Kidney glomerular epithelial cell (primary cell): ENCODE measurements at regions not wholly inside any gene's neighbourhood (a gene's known extent, or its start where the extent isn't known, plus 50 kb on each side); places are given as distances from the start of the nearest gene placed in this dataset.

Experiments
- DNase-seq: peaks from one replicate; lab custom pipeline; 2025; lab: John Stamatoyannopoulos, UW

- no peak for DNase-seq
Measured at GRCh38 chr4:189029976-189030504, 890.8 kb downstream of the TRIML1 start.

- DNase-seq, result no peak
Measured at GRCh38 chr4:189032606-189033338, 893.5 kb downstream of the TRIML1 start.

GRCh38 chr4:189033801-189034347 lies 894.6 kb downstream of the TRIML1 start:
- no peak for DNase-seq

- no peak for DNase-seq
Measured at GRCh38 chr4:189035091-189035490, 895.9 kb downstream of the TRIML1 start.

- DNase-seq, result no peak
Measured at GRCh38 chr4:189035654-189036053, 896.4 kb downstream of the TRIML1 start.

GRCh38 chr4:189036906-189037305 lies 897.7 kb downstream of the TRIML1 start:
- DNase-seq, result no peak

GRCh38 chr4:189046642-189047041 lies 894.0 kb upstream of the FRG1 start:
- DNase-seq, result peak; percentile 27

- DNase-seq, result no peak
Measured at GRCh38 chr4:189048119-189048518, 892.6 kb upstream of the FRG1 start.

- DNase-seq, result no peak
Measured at GRCh38 chr4:189049682-189050081, 891.0 kb upstream of the FRG1 start.

GRCh38 chr4:189050643-189051042 lies 890.0 kb upstream of the FRG1 start:
- peak; percentile 8 for DNase-seq

- DNase-seq, result no peak
Measured at GRCh38 chr4:189053621-189054020, 887.1 kb upstream of the FRG1 start.

GRCh38 chr4:189060104-189060503 lies 880.6 kb upstream of the FRG1 start:
- no peak for DNase-seq

GRCh38 chr4:189062047-189062820 lies 878.4 kb upstream of the FRG1 start:
- DNase-seq, result no peak

GRCh38 chr4:189069772-189070171 lies 870.9 kb upstream of the FRG1 start:
- DNase-seq, result no peak

GRCh38 chr4:189071241-189071640 lies 869.4 kb upstream of the FRG1 start:
- DNase-seq, result no peak

GRCh38 chr4:189073739-189074138 lies 866.9 kb upstream of the FRG1 start:
- DNase-seq, result no peak

GRCh38 chr4:189081826-189082225 lies 858.8 kb upstream of the FRG1 start:
- peak; percentile 54 for DNase-seq

- no peak for DNase-seq
Measured at GRCh38 chr4:189083769-189084168, 856.9 kb upstream of the FRG1 start.

- DNase-seq, result no peak
Measured at GRCh38 chr4:189084671-189085070, 856.0 kb upstream of the FRG1 start.

- no peak for DNase-seq
Measured at GRCh38 chr4:189087971-189088370, 852.7 kb upstream of the FRG1 start.

- no peak for DNase-seq
Measured at GRCh38 chr4:189088780-189089179, 851.9 kb upstream of the FRG1 start.

GRCh38 chr4:189090174-189090814 lies 850.4 kb upstream of the FRG1 start:
- peak; percentile 21 for DNase-seq
